ENCODE measurements at regions not wholly inside any gene's neighbourhood (a gene's known extent, or its start where the extent isn't known, plus 50 kb on each side); places are given as distances from the start of the nearest gene placed in this dataset.

DNA sequence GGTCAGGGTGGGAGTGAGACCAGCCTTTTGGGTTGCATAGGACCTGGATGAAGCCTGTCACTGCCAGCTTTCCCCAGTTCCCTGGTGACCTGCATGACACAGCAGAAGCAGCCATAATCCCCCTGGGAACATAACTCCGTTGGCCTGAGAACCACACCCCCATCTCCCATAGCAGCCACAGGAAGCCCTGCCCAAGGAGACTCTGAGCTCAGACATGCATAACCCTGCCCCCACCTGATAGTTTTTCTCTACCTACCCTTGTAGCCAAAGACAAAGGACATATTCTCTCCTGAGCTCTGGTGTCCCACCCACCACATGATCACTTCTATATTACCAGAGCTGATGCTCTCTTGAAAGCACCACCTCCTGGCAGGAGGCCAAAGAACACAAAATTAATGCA is 413.5 kb upstream of the HTR2A start:
- Histone ChIP-seq H4K20me1 (ENCODE audit: low read depth, low read length) (no peaks in the 10 kb centered on the region), H3K36me3 (ENCODE audit: low read length) (no peaks in the 10 kb centered on the region), H3K27ac (ENCODE audit: low read depth, low read length) (no peak overlapping the region), H3K4me2 (ENCODE audit: low read depth, low read length, poor library complexity, severe bottlenecking) (no peak overlapping the region), H3K79me2 (ENCODE audit: insufficient read depth, low read length) (no peaks in the 10 kb centered on the region), H3K9ac (ENCODE audit: low read length) (no peak overlapping the region), H2AFZ (ENCODE audit: low read depth, low read length, severe bottlenecking) (no peak overlapping the region), H3K27me3 (ENCODE audit: low read length) (no peaks in the 10 kb centered on the region), H3K4me3 (ENCODE audit: insufficient read depth, low read length, poor library complexity, severe bottlenecking) (no peak overlapping the region), H3K9me2 (replicated peaks; ENCODE audit: insufficient read depth, low read length) (no peaks in the 10 kb centered on the region), H3K9me3 (ENCODE audit: insufficient read depth, low read length) (no peaks in the 10 kb centered on the region), H3F3A (ENCODE audit: insufficient read depth) (no peaks in the 10 kb centered on the region)
- TF ChIP-seq, protein P1, sequence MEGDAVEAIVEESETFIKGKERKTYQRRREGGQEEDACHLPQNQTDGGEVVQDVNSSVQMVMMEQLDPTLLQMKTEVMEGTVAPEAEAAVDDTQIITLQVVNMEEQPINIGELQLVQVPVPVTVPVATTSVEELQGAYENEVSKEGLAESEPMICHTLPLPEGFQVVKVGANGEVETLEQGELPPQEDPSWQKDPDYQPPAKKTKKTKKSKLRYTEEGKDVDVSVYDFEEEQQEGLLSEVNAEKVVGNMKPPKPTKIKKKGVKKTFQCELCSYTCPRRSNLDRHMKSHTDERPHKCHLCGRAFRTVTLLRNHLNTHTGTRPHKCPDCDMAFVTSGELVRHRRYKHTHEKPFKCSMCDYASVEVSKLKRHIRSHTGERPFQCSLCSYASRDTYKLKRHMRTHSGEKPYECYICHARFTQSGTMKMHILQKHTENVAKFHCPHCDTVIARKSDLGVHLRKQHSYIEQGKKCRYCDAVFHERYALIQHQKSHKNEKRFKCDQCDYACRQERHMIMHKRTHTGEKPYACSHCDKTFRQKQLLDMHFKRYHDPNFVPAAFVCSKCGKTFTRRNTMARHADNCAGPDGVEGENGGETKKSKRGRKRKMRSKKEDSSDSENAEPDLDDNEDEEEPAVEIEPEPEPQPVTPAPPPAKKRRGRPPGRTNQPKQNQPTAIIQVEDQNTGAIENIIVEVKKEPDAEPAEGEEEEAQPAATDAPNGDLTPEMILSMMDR (IDR thresholded peaks at IDR 0.05; ENCODE audit: insufficient read depth, low read length, poor library complexity, severe bottlenecking), result no peak
- TF ChIP-seq EZH2phosphoT487 (conservative IDR thresholded peaks at IDR 0.05; ENCODE audit: low read length), result no peak

DNA sequence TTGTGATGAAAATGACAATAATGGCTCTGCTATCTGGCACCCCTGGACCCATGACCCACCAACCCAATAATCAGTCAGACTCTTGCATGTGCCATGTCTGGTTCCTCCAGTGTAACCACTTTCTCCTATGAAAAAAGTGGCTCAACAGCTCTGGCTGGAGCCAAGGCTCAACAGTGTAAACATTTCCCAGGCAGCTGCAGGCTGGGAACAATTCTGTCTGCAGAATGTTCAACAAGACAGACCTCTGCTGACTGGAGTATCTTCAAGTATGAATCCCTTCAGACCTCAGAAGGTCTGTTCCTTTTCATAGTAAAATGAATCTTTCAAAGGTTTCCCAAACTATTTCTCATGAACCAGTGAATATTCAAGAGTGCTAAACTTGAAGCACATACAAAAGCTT is 410.1 kb upstream of the HTR2A start:
- no peak for TF ChIP-seq EZH2phosphoT487 (conservative IDR thresholded peaks at IDR 0.05; ENCODE audit: low read length)
- TF ChIP-seq, protein P1 (IDR thresholded peaks at IDR 0.05; ENCODE audit: insufficient read depth, low read length, poor library complexity, severe bottlenecking), result no peak
- Histone ChIP-seq H3K9ac (ENCODE audit: low read length) (no peak overlapping the region), H3K4me3 (ENCODE audit: insufficient read depth, low read length, poor library complexity, severe bottlenecking) (no peak overlapping the region)

DNA sequence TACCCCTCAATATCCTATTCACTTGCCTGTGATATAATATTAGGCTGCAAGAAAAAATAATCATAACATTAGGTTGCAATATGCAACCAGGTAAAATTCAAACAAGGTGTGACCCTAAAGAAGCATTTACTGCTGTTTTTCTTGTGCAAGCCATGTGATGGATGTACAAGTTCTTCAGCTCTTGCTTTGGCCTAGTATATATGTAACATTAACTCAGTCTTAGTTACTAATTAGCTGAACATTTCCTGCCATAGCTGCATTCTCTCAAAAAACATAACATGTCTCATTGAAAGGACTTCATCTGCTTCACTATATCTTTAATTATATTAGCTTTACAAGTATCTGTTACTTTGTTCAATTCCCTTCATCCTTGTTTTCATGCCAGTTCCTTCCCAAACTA is 406.8 kb upstream of the HTR2A start:
- Histone ChIP-seq H3K4me3 (ENCODE audit: insufficient read depth, low read length, poor library complexity, severe bottlenecking) (no peak overlapping the region), H3K79me2 (ENCODE audit: insufficient read depth, low read length) (no peaks in the 10 kb centered on the region)
- TF ChIP-seq, protein P1 (IDR thresholded peaks at IDR 0.05; ENCODE audit: insufficient read depth, low read length, poor library complexity, severe bottlenecking), result no peak
- no peak for TF ChIP-seq EZH2phosphoT487 (conservative IDR thresholded peaks at IDR 0.05; ENCODE audit: low read length)

More for the DNA sequence above, 410.1 kb upstream of the HTR2A start:
- Histone ChIP-seq H3K27me3 (ENCODE audit: low read length) (no peaks in the 10 kb centered on the region), H3K79me2 (ENCODE audit: insufficient read depth, low read length) (no peaks in the 10 kb centered on the region), H3K36me3 (ENCODE audit: low read length) (no peaks in the 10 kb centered on the region), H3K4me2 (ENCODE audit: low read depth, low read length, poor library complexity, severe bottlenecking) (no peak overlapping the region), H3K9me3 (ENCODE audit: insufficient read depth, low read length) (no peaks in the 10 kb centered on the region), H3F3A (ENCODE audit: insufficient read depth) (no peaks in the 10 kb centered on the region), H4K20me1 (ENCODE audit: low read depth, low read length) (no peaks in the 10 kb centered on the region), H2AFZ (ENCODE audit: low read depth, low read length, severe bottlenecking) (no peak overlapping the region), H3K27ac (ENCODE audit: low read depth, low read length) (no peak overlapping the region), H3K9me2 (replicated peaks; ENCODE audit: insufficient read depth, low read length) (no peaks in the 10 kb centered on the region)

More for the DNA sequence above, 406.8 kb upstream of the HTR2A start:
- H3K9me3 ChIP-seq (ENCODE audit: insufficient read depth, low read length), result no peaks in the 10 kb centered on the region
- H4K20me1 ChIP-seq (ENCODE audit: low read depth, low read length), result no peaks in the 10 kb centered on the region
- no peaks in the 10 kb centered on the region for H3F3A ChIP-seq (ENCODE audit: insufficient read depth)
- no peaks in the 10 kb centered on the region for H3K27me3 ChIP-seq (ENCODE audit: low read length)
- no peak overlapping the region for H3K9ac ChIP-seq (ENCODE audit: low read length)
- no peak overlapping the region for H3K27ac ChIP-seq (ENCODE audit: low read depth, low read length)
- H3K9me2 ChIP-seq (replicated peaks; ENCODE audit: insufficient read depth, low read length), result no peaks in the 10 kb centered on the region
- no peaks in the 10 kb centered on the region for H3K36me3 ChIP-seq (ENCODE audit: low read length)
- no peak overlapping the region for H3K4me2 ChIP-seq (ENCODE audit: low read depth, low read length, poor library complexity, severe bottlenecking)
- no peak overlapping the region for H2AFZ ChIP-seq (ENCODE audit: low read depth, low read length, severe bottlenecking)
